HuH-7 (cell line): ENCODE measurements at regions not wholly inside any gene's neighbourhood (a gene's known extent, or its start where the extent isn't known, plus 50 kb on each side); places are given as distances from the start of the nearest gene placed in this dataset.
A peak's percentile ranks its signal among the peaks of the same experiment; 100 is the strongest.
"Not testable (repeated sequence)": the region's sequence is repeated elsewhere in the genome, so short reads cannot be mapped to it uniquely, and the experiment has no call there.

Experiments
- DNase-seq: peaks from one replicate; pipeline ENCODE4 v3.0.0; 2011; ENCODE audit warnings: low spot score

- DNase-seq, result no peak
Measured at GRCh38 chr16:58815181-58815888, 81.2 kb upstream of the GOT2 start.

GRCh38 chr16:58814348-58814801 lies 80.3 kb upstream of the GOT2 start:
- DNase-seq, result peak; percentile 29

- no peak for DNase-seq
Measured at GRCh38 chr16:58809213-58809612, 75.1 kb upstream of the GOT2 start.

- no peak for DNase-seq
Measured at GRCh38 chr16:58807276-58807675, 73.2 kb upstream of the GOT2 start.

- no peak for DNase-seq
Measured at GRCh38 chr16:58801838-58802237, 67.7 kb upstream of the GOT2 start.

- DNase-seq, result no peak
Measured at GRCh38 chr16:58797137-58797801, 63.2 kb upstream of the GOT2 start.

GRCh38 chr16:58793366-58793765 lies 59.2 kb upstream of the GOT2 start:
- no peak for DNase-seq

GRCh38 chr16:58792188-58792587 lies 58.1 kb upstream of the GOT2 start:
- no peak for DNase-seq

GRCh38 chr16:58790816-58791557 lies 56.9 kb upstream of the GOT2 start:
- DNase-seq, result not testable (repeated sequence)

GRCh38 chr16:58789351-58789750 lies 55.2 kb upstream of the GOT2 start:
- DNase-seq, result no peak
